HepG2 (cell line): ENCODE measurements at regions not wholly inside any gene's neighbourhood (a gene's known extent, or its start where the extent isn't known, plus 50 kb on each side); places are given as distances from the start of the nearest gene placed in this dataset.

ENCODE experiments used
- ATAC-seq: fragments of 200-7000 bp; cut with Tn5 transposase; 3 replicates; pipeline ENCODE4 v1.9.1; 2020; ENCODE audit warnings: mild to moderate bottlenecking, moderate library complexity
- BruUV-seq: library from RNA; stranded (reverse); fragments of 400-500 nt; replicated peaks from 2 replicates; lab custom pipeline; 2021; lab: Mats Ljungman, UMichigan
- CTCF ChIA-PET: fragments of 300-600 bp; formaldehyde crosslinking; extraction: SDS; loops from one replicate; lab custom pipeline; 2021; ENCODE audit warnings: low total read pairs, inconsistent platforms, low intra/inter-chr PET ratio; lab: Yijun Ruan, JAX
- POLR2A ChIA-PET: fragments of 350-600 bp; sonication (Branson Sonifier 250); formaldehyde crosslinking; loops from one replicate; lab custom pipeline; 2020; ENCODE audit warnings: antibody characterized with exemption, inconsistent platforms; lab: Yijun Ruan, JAX
- DNase-seq: peaks from one replicate; pipeline ENCODE4 v3.0.0-alpha.2; 2015; ENCODE audit warnings: low spot score
- FAIRE-seq: peaks from 3 replicates; lab custom pipeline; 2011; peaks lifted over from hg19 to GRCh38; lab: Jason Lieb, UNC
- H2AFZ ChIP-seq: one replicate; pipeline ENCODE4 v1.6.1; 2011; ENCODE audit warnings: low read length, inconsistent platforms
- H3K27ac ChIP-seq: fragments of 300-600 bp; 3 replicates; pipeline ENCODE4 v1.8.0; 2011; ENCODE audit warnings: mixed run types, mild to moderate bottlenecking, mixed read lengths, low read length, inconsistent platforms; ENCODE audit not compliant: insufficient read depth; ENCODE audit errors: extremely low read length
- H3K27me3 ChIP-seq, 2 experiments: fragments of 200-600 bp in 1 of 2; 2 replicates in 1 of 2; 3 replicates in 1 of 2; pipeline versions ENCODE4 v1.6.0 to v1.8.0; 2011; ENCODE audit warnings: low read length in 2 of 2, mild to moderate bottlenecking in 2 of 2, moderate library complexity in 2 of 2, inconsistent platforms in 1 of 2; ENCODE audit not compliant: insufficient read depth in 2 of 2, control insufficient read depth in 1 of 2
- H3K36me3 ChIP-seq, 2 experiments: fragments of 200-600 bp in 1 of 2; replicated peaks in 1 of 2; 2 replicates in 1 of 2; 3 replicates in 1 of 2; pipeline versions ENCODE4 v1.5.1 to v1.8.0; 2011; ENCODE audit warnings: low read length in 2 of 2, inconsistent platforms in 1 of 2; ENCODE audit not compliant: insufficient read depth in 2 of 2, control insufficient read depth in 1 of 2
- H3K4me1 ChIP-seq: 2 replicates; pipeline ENCODE4 v1.5.1; 2012; ENCODE audit warnings: low read length, inconsistent platforms; ENCODE audit not compliant: insufficient read depth
- H3K4me2 ChIP-seq: 2 replicates; pipeline ENCODE4 v1.6.0; 2011; ENCODE audit warnings: low read depth, low read length, inconsistent platforms
- H3K4me3 ChIP-seq, 3 experiments: fragments of 200-600 bp in 1 of 3; sonication (generic), shearing (Covaris generic) in 1 of 3; replicated peaks in 1 of 3; 2 replicates each; pipeline ENCODE4 v1.5.1; 2011 to 2016; ENCODE audit warnings: low read length in 3 of 3, inconsistent platforms in 2 of 3, low read depth in 2 of 3, mild to moderate bottlenecking in 2 of 3, control low read depth in 1 of 3, mixed read lengths in 1 of 3; ENCODE audit not compliant: insufficient read depth in 1 of 3
- H3K79me2 ChIP-seq: one replicate; pipeline ENCODE4 v1.6.1; 2011; ENCODE audit warnings: low read length, inconsistent platforms; ENCODE audit not compliant: insufficient read depth
- H3K9ac ChIP-seq: 2 replicates; pipeline ENCODE4 v1.6.0; 2011; ENCODE audit warnings: mild to moderate bottlenecking, low read depth, low read length, inconsistent platforms; ENCODE audit not compliant: insufficient read depth
- H3K9me3 ChIP-seq: 2 replicates; pipeline ENCODE4 v1.5.1; 2012; ENCODE audit warnings: mild to moderate bottlenecking, low read length
- H4K20me1 ChIP-seq: 2 replicates; pipeline ENCODE4 v1.6.0; 2011; ENCODE audit warnings: inconsistent platforms, mild to moderate bottlenecking, low read length, moderate library complexity; ENCODE audit not compliant: insufficient read depth
- AHR ChIP-seq: IDR thresholded peaks from 2 replicates; pipeline ENCODE4 v1.6.1; 2018; ENCODE audit warnings: missing genetic modification reagents, missing compliant biosample characterization
- FOXK1 ChIP-seq: sonication (generic); formaldehyde crosslinking; IDR thresholded peaks from 2 replicates; pipeline ENCODE4 v1.4.0; 2020; ENCODE audit warnings: low read depth, missing genetic modification reagents, borderline replicate concordance
- FOXK2 ChIP-seq: fragments of 450-650 bp; IDR thresholded peaks from 2 replicates; pipeline ENCODE4 v1.6.1; 2016
- HDAC6 ChIP-seq: fragments of 200-600 bp; sonication (generic); IDR thresholded peaks from 2 replicates; pipeline ENCODE4 v1.7.0; 2017; ENCODE audit warnings: mild to moderate bottlenecking, antibody characterized with exemption, low read length, low read depth
- HOXA7 ChIP-seq: sonication (generic); formaldehyde crosslinking; IDR thresholded peaks from 2 replicates; pipeline ENCODE4 v1.8.1; 2022; ENCODE audit warnings: mild to moderate bottlenecking, missing genetic modification reagents, moderate library complexity
- MEIS1 ChIP-seq: sonication (generic); formaldehyde crosslinking; IDR thresholded peaks from 2 replicates; pipeline ENCODE4 v1.9.0; 2021; ENCODE audit warnings: mild to moderate bottlenecking, missing genetic modification reagents, moderate library complexity, borderline replicate concordance
- NFKB2 ChIP-seq: sonication (generic); formaldehyde crosslinking; IDR thresholded peaks from 2 replicates; pipeline ENCODE4 v1.4.0; 2020; ENCODE audit warnings: missing genetic modification reagents, borderline replicate concordance
- RBAK ChIP-seq: sonication (generic); formaldehyde crosslinking; IDR thresholded peaks from 2 replicates; pipeline ENCODE4 v1.5.1; 2020; ENCODE audit warnings: mild to moderate bottlenecking, missing genetic modification reagents
- ZBTB7A ChIP-seq: sonication (generic); formaldehyde crosslinking; IDR thresholded peaks from 2 replicates; pipeline ENCODE4 v1.8.0; 2022; ENCODE audit warnings: mild to moderate bottlenecking, missing genetic modification reagents
- ZNF589 ChIP-seq: sonication (generic); formaldehyde crosslinking; conservative IDR thresholded peaks from 2 replicates; pipeline ENCODE4 v1.8.0; 2022; ENCODE audit warnings: mild to moderate bottlenecking, moderate library complexity, missing genetic modification reagents
- WGBS: methylation state at CpG from one replicate; pipeline ENCODE4 v1.1.6; 2017; ENCODE audit warnings: low lambda C conversion rate; 5-methylcytosine and 5-hydroxymethylcytosine counted together
- in situ Hi-C: cut with HindIII; loops from 2 replicates; pipeline ENCODE4 v1.10.0; 2017; ENCODE audit warnings: low pct_unique_long_range_greater_than_20kb; ENCODE audit not compliant: extremely low pct_ligation_motif_present
- intact Hi-C: fragments of 100-400 bp; cut with micrococcal nuclease; formaldehyde crosslinking; loops from one replicate; pipeline ENCODE4 v1.10.0; 2022; ENCODE audit not compliant: unreplicated experiment
- TF ChIP-seq, protein P1 (sequence below): sonication (generic); formaldehyde crosslinking; IDR thresholded peaks from 2 replicates; pipeline ENCODE4 v1.8.1; 2023; ENCODE audit warnings: missing genetic modification reagents, inconsistent platforms, borderline replicate concordance
- TF ChIP-seq, protein P2 (sequence below): IDR thresholded peaks from 2 replicates; pipeline ENCODE4 v1.6.1; 2012; ENCODE audit warnings: low read length, improper control_type of control experiment

DNA sequence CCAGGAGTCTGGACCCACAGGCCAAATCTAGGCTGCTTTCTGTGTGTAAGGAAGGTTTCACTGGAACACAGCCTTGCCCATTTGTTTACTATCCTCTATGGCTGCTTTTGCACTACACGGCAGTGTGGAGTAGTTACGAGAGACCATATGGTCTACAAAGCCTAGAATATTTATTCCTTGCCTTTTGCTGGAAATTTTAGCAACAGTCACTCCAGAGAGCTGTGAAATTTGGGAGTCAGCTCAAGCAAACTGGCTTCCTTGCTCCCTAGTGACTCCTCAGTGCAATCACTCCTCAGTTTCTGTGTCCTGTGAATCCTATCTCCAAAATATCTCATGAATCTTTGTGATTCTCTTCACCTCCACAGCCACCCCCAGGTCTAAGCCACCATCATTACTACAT, 99.0 kb upstream of the CPEB2 start:
- CTCF ChIA-PET: no interaction called here

More for the DNA sequence above, 99.0 kb upstream of the CPEB2 start:
- Histone ChIP-seq H3K9ac (no peak overlapping the region), H3K79me2 (no peaks in the 10 kb centered on the region), H3K27me3 (no peaks in the 10 kb centered on the region), H3K4me1 (no peaks in the 10 kb centered on the region), H3K4me3 (no peak overlapping the region), H3K36me3 (no peaks in the 10 kb centered on the region), H2AFZ (no peak overlapping the region), H3K9me3 (no peaks in the 10 kb centered on the region), H3K27ac (no peak overlapping the region), H4K20me1 (no peaks in the 10 kb centered on the region), H3K4me2 (no peak overlapping the region)
- no peak for DNase-seq
- intact Hi-C loops: no loop called here
- TF ChIP-seq NFKB2 (CRISPR knock-in tag) (no peak), ZNF589 (no peak), HDAC6 (no peak), HOXA7 (CRISPR knock-in tag) (no peak), ZBTB7A (no peak), MEIS1 (no peak), FOXK2 (no peak), AHR (CRISPR knock-in tag) (no peak), RBAK (CRISPR knock-in tag) (no peak), FOXK1 (CRISPR knock-in tag) (no peak)
- TF ChIP-seq, protein P1, sequence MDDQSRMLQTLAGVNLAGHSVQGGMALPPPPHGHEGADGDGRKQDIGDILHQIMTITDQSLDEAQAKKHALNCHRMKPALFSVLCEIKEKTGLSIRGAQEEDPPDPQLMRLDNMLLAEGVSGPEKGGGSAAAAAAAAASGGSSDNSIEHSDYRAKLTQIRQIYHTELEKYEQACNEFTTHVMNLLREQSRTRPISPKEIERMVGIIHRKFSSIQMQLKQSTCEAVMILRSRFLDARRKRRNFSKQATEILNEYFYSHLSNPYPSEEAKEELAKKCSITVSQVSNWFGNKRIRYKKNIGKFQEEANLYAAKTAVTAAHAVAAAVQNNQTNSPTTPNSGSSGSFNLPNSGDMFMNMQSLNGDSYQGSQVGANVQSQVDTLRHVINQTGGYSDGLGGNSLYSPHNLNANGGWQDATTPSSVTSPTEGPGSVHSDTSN (CRISPR knock-in tag): no peak
- TF ChIP-seq, protein P2, sequence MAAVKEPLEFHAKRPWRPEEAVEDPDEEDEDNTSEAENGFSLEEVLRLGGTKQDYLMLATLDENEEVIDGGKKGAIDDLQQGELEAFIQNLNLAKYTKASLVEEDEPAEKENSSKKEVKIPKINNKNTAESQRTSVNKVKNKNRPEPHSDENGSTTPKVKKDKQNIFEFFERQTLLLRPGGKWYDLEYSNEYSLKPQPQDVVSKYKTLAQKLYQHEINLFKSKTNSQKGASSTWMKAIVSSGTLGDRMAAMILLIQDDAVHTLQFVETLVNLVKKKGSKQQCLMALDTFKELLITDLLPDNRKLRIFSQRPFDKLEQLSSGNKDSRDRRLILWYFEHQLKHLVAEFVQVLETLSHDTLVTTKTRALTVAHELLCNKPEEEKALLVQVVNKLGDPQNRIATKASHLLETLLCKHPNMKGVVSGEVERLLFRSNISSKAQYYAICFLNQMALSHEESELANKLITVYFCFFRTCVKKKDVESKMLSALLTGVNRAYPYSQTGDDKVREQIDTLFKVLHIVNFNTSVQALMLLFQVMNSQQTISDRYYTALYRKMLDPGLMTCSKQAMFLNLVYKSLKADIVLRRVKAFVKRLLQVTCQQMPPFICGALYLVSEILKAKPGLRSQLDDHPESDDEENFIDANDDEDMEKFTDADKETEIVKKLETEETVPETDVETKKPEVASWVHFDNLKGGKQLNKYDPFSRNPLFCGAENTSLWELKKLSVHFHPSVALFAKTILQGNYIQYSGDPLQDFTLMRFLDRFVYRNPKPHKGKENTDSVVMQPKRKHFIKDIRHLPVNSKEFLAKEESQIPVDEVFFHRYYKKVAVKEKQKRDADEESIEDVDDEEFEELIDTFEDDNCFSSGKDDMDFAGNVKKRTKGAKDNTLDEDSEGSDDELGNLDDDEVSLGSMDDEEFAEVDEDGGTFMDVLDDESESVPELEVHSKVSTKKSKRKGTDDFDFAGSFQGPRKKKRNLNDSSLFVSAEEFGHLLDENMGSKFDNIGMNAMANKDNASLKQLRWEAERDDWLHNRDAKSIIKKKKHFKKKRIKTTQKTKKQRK: no peak
- POLR2A ChIA-PET: no interaction called here
- in situ Hi-C loops: no loop called here
- WGBS: 0% methylated on average over 2 of the region's 2 CpGs
- ATAC-seq: no peak
- FAIRE-seq: no peak
- no TSS peak for BruUV-seq
